ENCODE measurements at regions not wholly inside any gene's neighbourhood (a gene's known extent, or its start where the extent isn't known, plus 50 kb on each side); places are given as distances from the start of the nearest gene placed in this dataset.

GRCh38 chr5:103648086-103648485 lies 85.5 kb upstream of the NUDT12 start:
- H4K20me1 ChIP-seq (replicated peaks; ENCODE audit: control insufficient read depth, extremely low read depth, insufficient read depth, low read length): no peaks in the 10 kb centered on the region
- H3K4me2 ChIP-seq (ENCODE audit: insufficient read depth, low read length): no peak overlapping the region
- H3K27me3 ChIP-seq (ENCODE audit: control insufficient read depth in 2 of 2, insufficient read depth in 2 of 2, low read length in 2 of 2): no peaks in the 10 kb centered on the region
- POLR2A ChIA-PET: no interaction called here
- H3K9me3 ChIP-seq (replicated peaks; ENCODE audit: control insufficient read depth, insufficient read depth, low read length): no peaks in the 10 kb centered on the region
- no peak overlapping the region for H2AFZ ChIP-seq (ENCODE audit: low read depth, low read length)
- no peaks in the 10 kb centered on the region for H3K9me1 ChIP-seq (replicated peaks; ENCODE audit: control insufficient read depth, extremely low read depth, insufficient read depth, low read length)
- FAIRE-seq: no peak
- H3K9ac ChIP-seq (replicated peaks; ENCODE audit: extremely low read depth, insufficient read depth, low read length): no peak overlapping the region
- H3K4me1 ChIP-seq (ENCODE audit: control insufficient read depth, extremely low read depth, insufficient read depth, low read length): peaks cover 6% of the 10 kb centered on the region
- no peak for TF ChIP-seq MYC (IDR thresholded peaks at IDR 0.05; ENCODE audit: low read depth, low read length)
- TF ChIP-seq GATA2 (IDR thresholded peaks at IDR 0.05; ENCODE audit: insufficient read depth, insufficient read length, low read depth, low read length): no peak
- no peak for TF ChIP-seq POLR2AphosphoS5 (IDR thresholded peaks at IDR 0.05; ENCODE audit: insufficient read depth, low read depth, low read length)
- TF ChIP-seq FOS (IDR thresholded peaks at IDR 0.05; ENCODE audit: borderline replicate concordance, insufficient read depth, low read length): no peak
- no peak for TF ChIP-seq MAX (IDR thresholded peaks at IDR 0.05; ENCODE audit: insufficient read depth, insufficient read length)
- no peak for TF ChIP-seq CTCF (IDR thresholded peaks at IDR 0.05; ENCODE audit: extremely low read depth in 1 of 2, insufficient read depth in 1 of 2, low read depth in 1 of 2, low read length in 2 of 2)
- TF ChIP-seq JUN (IDR thresholded peaks at IDR 0.05; ENCODE audit: borderline replicate concordance, insufficient read depth, insufficient read length, low read depth): no peak
- no peaks in the 10 kb centered on the region for H3K36me3 ChIP-seq (ENCODE audit: control insufficient read depth in 2 of 2, extremely low read depth in 1 of 2, insufficient read depth in 2 of 2, low read length in 2 of 2)
- no peak for DNase-seq (ENCODE audit: low read depth, low spot score)
- no TSS peak for BruUV-seq (replicated peaks)
- H3K79me2 ChIP-seq (ENCODE audit: control insufficient read depth, insufficient read depth, low read length): no peaks in the 10 kb centered on the region
- intact Hi-C loops (cut with micrococcal nuclease): no loop called here
- CTCF ChIA-PET: no interaction called here
- H3K27ac ChIP-seq (ENCODE audit: insufficient read depth, low read depth, low read length): no peak overlapping the region
- dilution Hi-C loops (cut with MboI; ENCODE audit: extremely low pct_ligation_motif_present, low sequenced_read_pairs): no loop called here
- H3K4me3 ChIP-seq (replicated peaks in 1 of 3; ENCODE audit: insufficient read depth in 1 of 3, low read depth in 1 of 3, low read length in 3 of 3): no peak overlapping the region

Measured in endothelial cell of umbilical vein (primary cell).